Mucosa of descending colon (tissue), 3 donors: ENCODE measurements at regions not wholly inside any gene's neighbourhood (a gene's known extent, or its start where the extent isn't known, plus 50 kb on each side); places are given as distances from the start of the nearest gene placed in this dataset.
A peak's percentile ranks its signal among the peaks of the same experiment; 100 is the strongest.

ENCODE experiments used
- ATAC-seq: fragments of 200-7000 bp; cut with Tn5 transposase; one replicate; pipeline ENCODE4 v1.9.1; 2020; ENCODE audit warnings: mild to moderate bottlenecking, moderate library complexity
- DNase-seq, 3 donors: peaks; one replicate each; pipeline ENCODE4 v3.0.0-alpha.2; 2020
- H3K36me3 ChIP-seq: fragments of 200-600 bp; one replicate; pipeline ENCODE4 v1.8.0; 2021; ENCODE audit warnings: low read depth, mild to moderate bottlenecking
- H3K4me1 ChIP-seq: fragments of 200-600 bp; one replicate; pipeline ENCODE4 v1.8.0; 2021; ENCODE audit warnings: low read depth, mild to moderate bottlenecking
- H3K4me3 ChIP-seq: fragments of 200-600 bp; one replicate; pipeline ENCODE4 v1.8.0; 2021; ENCODE audit warnings: mild to moderate bottlenecking
- H3K9me3 ChIP-seq: fragments of 200-600 bp; one replicate; pipeline ENCODE4 v1.8.0; 2021; ENCODE audit warnings: mild to moderate bottlenecking
- CTCF ChIP-seq: fragments of 200-600 bp; IDR thresholded peaks from one replicate; pipeline ENCODE4 v1.8.0; 2022; ENCODE audit warnings: antibody characterized with exemption, mild to moderate bottlenecking
- intact Hi-C, 2 donors: fragments of 100-400 bp; cut with DNase I in 1 of 2; cut with micrococcal nuclease in 1 of 2; formaldehyde crosslinking; loops; one replicate each; pipeline versions ENCODE4 v1.11.0 to v1.11.1; 2022; cut with DNase I, micrococcal nuclease
- donor health status: DM: no; HTN: no; CAD: no; lungs with moderate emphysema.
- donor health status: DM: no; HTN: no; CAD: no.
- donor health status: DM: no; HTN: yes; CAD: no.

- Histone ChIP-seq H3K4me1 (no peaks in the 10 kb centered on the region), H3K36me3 (no peaks in the 10 kb centered on the region), H3K9me3 (no peaks in the 10 kb centered on the region), H3K4me3 (no peak overlapping the region)
- ATAC-seq (peak; percentile 61), DNase-seq (no peak)
- intact Hi-C loops, result no loop called here
- TF ChIP-seq CTCF, result no peak
Measured at GRCh38 chr21:15586752-15587427, 142.9 kb upstream of the USP25 start.

GRCh38 chr21:15592271-15592860 is 137.4 kb upstream of the USP25 start:
- DNase-seq (peak in 1 of 3 donors; percentile 37), ATAC-seq (peak; percentile 60)
- intact Hi-C loops, result loop anchor here in 1 of 2 donors (10.0 kb wide), 1 partner anchor 1188 kb away; no protein-coding TSS in a partner anchor

GRCh38 chr21:15592957-15593356 is 136.8 kb upstream of the USP25 start:
- intact Hi-C loops, result loop anchor here in 1 of 2 donors (10.0 kb wide), 1 partner anchor 1188 kb away; no protein-coding TSS in a partner anchor
- TF ChIP-seq CTCF, result no peak
- H3K4me1 ChIP-seq, result no peaks in the 10 kb centered on the region
- ATAC-seq, result no peak
- no peaks in the 10 kb centered on the region for H3K9me3 ChIP-seq
- no peak for DNase-seq
- no peak overlapping the region for H3K4me3 ChIP-seq
- H3K36me3 ChIP-seq, result no peaks in the 10 kb centered on the region

More at GRCh38 chr21:15592271-15592860, 137.4 kb upstream of the USP25 start:
- Histone ChIP-seq H3K4me1 (no peaks in the 10 kb centered on the region), H3K9me3 (no peaks in the 10 kb centered on the region), H3K4me3 (no peak overlapping the region), H3K36me3 (no peaks in the 10 kb centered on the region)
- peak; percentile 22 for TF ChIP-seq CTCF

GRCh38 chr21:15601390-15601789 is 128.4 kb upstream of the USP25 start:
- ATAC-seq (no peak), DNase-seq (no peak)
- H3K9me3 ChIP-seq, result no peaks in the 10 kb centered on the region
- no peaks in the 10 kb centered on the region for H3K36me3 ChIP-seq
- no peak for TF ChIP-seq CTCF
- H3K4me1 ChIP-seq, result no peaks in the 10 kb centered on the region
- intact Hi-C loops, result no loop called here
- no peak overlapping the region for H3K4me3 ChIP-seq

GRCh38 chr21:15604413-15604812 is 125.4 kb upstream of the USP25 start:
- Histone ChIP-seq H3K4me1 (no peaks in the 10 kb centered on the region), H3K36me3 (no peaks in the 10 kb centered on the region), H3K4me3 (no peak overlapping the region), H3K9me3 (no peaks in the 10 kb centered on the region)
- ATAC-seq (no peak), DNase-seq (no peak)
- no peak for TF ChIP-seq CTCF
- intact Hi-C loops, result no loop called here
